Tibial nerve (tissue), 4 donors: ENCODE measurements at regions not wholly inside any gene's neighbourhood (a gene's known extent, or its start where the extent isn't known, plus 50 kb on each side); places are given as distances from the start of the nearest gene placed in this dataset.

ENCODE experiments used
- CTCF ChIP-seq, 5 experiments: fragments of 200-600 bp in 3 of 5; fragments of 450-650 bp in 2 of 5; sonication (generic) in 3 of 5; IDR thresholded peaks; one replicate each; pipeline ENCODE4 v1.5.1; 2016 to 2019; ENCODE audit warnings: antibody characterized with exemption in 5 of 5, mild to moderate bottlenecking in 3 of 5, moderate library complexity in 2 of 5
- EP300 ChIP-seq, 2 donors: sonication (generic); formaldehyde crosslinking; IDR thresholded peaks; one replicate each; pipeline ENCODE4 v1.6.1; 2017; ENCODE audit warnings: antibody characterized with exemption in 2 of 2, mild to moderate bottlenecking in 1 of 2
- POLR2A ChIP-seq, 2 donors: fragments of 450-650 bp; IDR thresholded peaks; one replicate each; pipeline ENCODE4 v1.6.1; 2017; ENCODE audit warnings: antibody characterized with exemption in 2 of 2, mild to moderate bottlenecking in 2 of 2, moderate library complexity in 2 of 2

- TF ChIP-seq CTCF (IDR thresholded peaks at IDR 0.05) (no peak), POLR2A (IDR thresholded peaks at IDR 0.05) (no peak), EP300 (IDR thresholded peaks at IDR 0.05) (no peak)
Measured at GRCh38 chr3:43953814-43954692, 263.3 kb downstream of the ABHD5 start.
